Activated CD8-positive, alpha-beta T cell treated with anti-CD3 and anti-CD28 coated beads for 36 hours (primary cell): ENCODE measurements at regions not wholly inside any gene's neighbourhood (a gene's known extent, or its start where the extent isn't known, plus 50 kb on each side); places are given as distances from the start of the nearest gene placed in this dataset.

Experiments
- ATAC-seq: fragments of 200-7000 bp; cut with Tn5 transposase; one replicate; pipeline ENCODE4 v1.10.0; 2021; ENCODE audit warnings: mild to moderate bottlenecking, moderate library complexity
- CTCF ChIA-PET: fragments of 350-600 bp; sonication (Branson Sonifier 250); formaldehyde crosslinking; loops from one replicate; lab custom pipeline; 2021; ENCODE audit warnings: antibody characterized with exemption; lab: Charles Lee
- POLR2A ChIA-PET: fragments of 350-600 bp; sonication (Branson Sonifier 250); formaldehyde crosslinking; loops from one replicate; lab custom pipeline; 2021; ENCODE audit warnings: antibody characterized with exemption; lab: Charles Lee
- DNase-seq: peaks from one replicate; pipeline ENCODE4 v3.0.0-alpha.2; 2020
- H3K27ac Mint-ChIP-seq: one replicate; pipeline ENCODE4 v1.8.0; 2021; ENCODE audit warnings: mild to moderate bottlenecking, mixed read lengths
- H3K27me3 Mint-ChIP-seq: one replicate; pipeline ENCODE4 v1.8.0; 2021; ENCODE audit warnings: mixed read lengths
- H3K36me3 Mint-ChIP-seq: one replicate; pipeline ENCODE4 v1.8.0; 2021; ENCODE audit warnings: low read depth, mixed read lengths
- H3K4me1 Mint-ChIP-seq: one replicate; pipeline ENCODE4 v1.8.0; 2021; ENCODE audit warnings: low read depth, mixed read lengths
- H3K4me3 Mint-ChIP-seq: one replicate; pipeline ENCODE4 v1.8.0; 2021; ENCODE audit warnings: mild to moderate bottlenecking, moderate library complexity, mixed read lengths
- H3K9me3 Mint-ChIP-seq: one replicate; pipeline ENCODE4 v1.8.0; 2021; ENCODE audit warnings: mixed read lengths
- CTCF ChIP-seq: fragments of 200-600 bp; IDR thresholded peaks from one replicate; pipeline ENCODE4 v1.8.0; 2022; ENCODE audit warnings: antibody characterized with exemption, mild to moderate bottlenecking
- intact Hi-C: fragments of 100-400 bp; cut with micrococcal nuclease; formaldehyde crosslinking; loops from one replicate; pipeline ENCODE4 v1.10.0; 2022

DNA sequence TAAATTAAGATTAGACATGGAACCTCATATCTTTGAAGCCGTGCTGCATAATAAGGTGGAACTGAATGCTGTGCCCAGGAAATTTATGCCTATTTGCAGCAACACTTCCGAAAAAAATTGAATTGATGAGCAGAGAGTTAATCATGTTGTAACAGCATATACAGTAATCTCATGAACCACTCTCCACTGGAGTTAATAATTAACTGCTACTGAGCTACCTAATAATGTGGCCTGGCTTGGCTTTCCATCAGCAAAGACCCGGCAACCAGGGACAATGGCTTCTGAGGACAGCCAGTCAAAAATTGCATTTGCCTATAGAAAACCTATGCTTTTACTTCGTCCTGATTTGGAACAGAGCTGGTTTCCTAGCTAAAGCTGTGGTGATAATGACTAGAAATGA is 63.8 kb upstream of the GATB start:
- Mint-ChIP-seq H3K9me3 (no peaks in the 10 kb centered on the region), H3K27ac (no peak overlapping the region), H3K36me3 (no peaks in the 10 kb centered on the region), H3K27me3 (no peaks in the 10 kb centered on the region), H3K4me1 (no peaks in the 10 kb centered on the region), H3K4me3 (no peak overlapping the region)
- ChIA-PET CTCF (interaction anchor here (1.9 kb wide), 1 partner anchor 22 kb away, joined by 6 read pairs; no protein-coding TSS in a partner anchor), POLR2A (no interaction called here)
- intact Hi-C loops: no loop called here
- ATAC-seq (no peak), DNase-seq (no peak)
- TF ChIP-seq CTCF: no peak

DNA sequence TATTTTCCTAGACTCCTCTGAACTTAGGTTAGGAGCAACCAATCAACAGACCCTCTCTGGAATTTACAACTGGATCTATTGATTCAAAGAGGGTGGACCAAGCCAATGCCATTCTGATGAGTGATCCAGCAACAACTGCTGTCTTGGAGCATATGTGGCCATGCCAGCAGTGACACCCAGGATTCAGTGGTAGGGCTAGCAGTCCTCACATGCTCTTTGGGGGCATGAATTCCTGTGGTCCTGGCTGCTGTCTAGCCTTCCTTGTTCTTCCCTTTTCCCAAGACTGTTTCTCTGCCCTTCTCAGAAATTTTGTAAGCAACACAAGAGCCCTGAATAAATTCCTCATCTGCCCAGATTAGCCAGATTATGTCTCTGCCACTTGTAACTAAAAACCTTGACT is 61.5 kb upstream of the GATB start:
- Mint-ChIP-seq H3K36me3 (no peaks in the 10 kb centered on the region), H3K9me3 (no peaks in the 10 kb centered on the region), H3K27ac (no peak overlapping the region), H3K4me3 (no peak overlapping the region), H3K4me1 (no peaks in the 10 kb centered on the region), H3K27me3 (no peaks in the 10 kb centered on the region)
- TF ChIP-seq CTCF: no peak
- POLR2A ChIA-PET: no interaction called here
- ATAC-seq (no peak), DNase-seq (no peak)
- CTCF ChIA-PET: interaction anchor here (1.0 kb wide), 1 partner anchor 20 kb away, joined by 3 read pairs; no protein-coding TSS in a partner anchor
- intact Hi-C loops: no loop called here

- Mint-ChIP-seq H3K27ac (no peak overlapping the region), H3K9me3 (no peaks in the 10 kb centered on the region), H3K36me3 (no peaks in the 10 kb centered on the region), H3K27me3 (no peaks in the 10 kb centered on the region), H3K4me1 (no peaks in the 10 kb centered on the region), H3K4me3 (no peak overlapping the region)
- intact Hi-C loops: no loop called here
- no peak for TF ChIP-seq CTCF
- no peak for DNase-seq
- ATAC-seq: no peak
- CTCF ChIA-PET: interaction anchor here (1.0 kb wide), 1 partner anchor 9 kb away, joined by 4 read pairs; no protein-coding TSS in a partner anchor
- POLR2A ChIA-PET: no interaction called here
These were observed 59.2 kb upstream of the GATB start for GRCh38 chr4:151820004-151820403.

DNA sequence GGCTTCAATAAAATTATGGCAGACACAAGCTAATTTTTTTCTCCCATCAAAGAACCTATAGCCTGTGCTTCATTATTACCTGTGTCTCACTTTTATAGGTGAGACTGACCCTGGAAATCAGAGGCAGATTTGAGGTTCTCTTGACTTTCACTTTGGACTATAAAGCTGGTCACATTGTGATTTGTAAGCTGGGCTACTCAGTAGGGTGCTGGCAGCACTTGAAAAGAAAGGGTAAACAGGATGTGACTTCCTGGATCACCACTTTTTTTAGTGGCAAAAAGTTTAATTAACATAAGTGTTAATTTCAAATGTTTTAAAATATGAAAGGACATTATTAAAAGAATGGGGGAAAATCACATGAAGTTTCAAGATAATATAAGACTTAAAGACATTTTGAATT is 50.6 kb upstream of the GATB start:
- ATAC-seq (no peak), DNase-seq (no peak)
- no peaks in the 10 kb centered on the region for H3K9me3 Mint-ChIP-seq
- H3K4me3 Mint-ChIP-seq: no peak overlapping the region
- ChIA-PET CTCF (interaction anchor here (1.1 to 3.2 kb wide), 3 partner anchors 9 to 21 kb away, joined by 3 to 27 read pairs (median 4); no protein-coding TSS in a partner anchor), POLR2A (no interaction called here)
- intact Hi-C loops: no loop called here
- no peaks in the 10 kb centered on the region for H3K27me3 Mint-ChIP-seq
- no peaks in the 10 kb centered on the region for H3K36me3 Mint-ChIP-seq
- no peak overlapping the region for H3K27ac Mint-ChIP-seq
- no peak for TF ChIP-seq CTCF
- no peaks in the 10 kb centered on the region for H3K4me1 Mint-ChIP-seq
